HL-60 (cell line): ENCODE measurements at regions not wholly inside any gene's neighbourhood (a gene's known extent, or its start where the extent isn't known, plus 50 kb on each side); places are given as distances from the start of the nearest gene placed in this dataset.

Experiments
- DNase-seq, 2 experiments: peaks; one replicate each; pipeline ENCODE4 v3.0.0-alpha.2; 2010 to 2020; ENCODE audit warnings: low read depth in 1 of 2, low spot score in 1 of 2
- H3K27ac ChIP-seq: fragments of 250-450 bp; sonication (Bioruptor Pico); replicated peaks from 2 replicates; pipeline ENCODE4 v1.5.1; 2020; ENCODE audit warnings: mild to moderate bottlenecking, moderate library complexity
- H3K27me3 ChIP-seq: fragments of 250-450 bp; sonication (Bioruptor Pico); 2 replicates; pipeline ENCODE4 v1.5.1; 2021; ENCODE audit warnings: mild to moderate bottlenecking, moderate library complexity; ENCODE audit not compliant: insufficient read depth, poor library complexity, severe bottlenecking
- H3K4me3 ChIP-seq: replicated peaks from 2 replicates; pipeline ENCODE4 v1.5.1; 2011; ENCODE audit warnings: mild to moderate bottlenecking, control low read depth, low read length; ENCODE audit not compliant: insufficient read depth
- CTCF ChIP-seq: IDR thresholded peaks from one replicate; pipeline ENCODE4 v1.5.1; 2011; ENCODE audit warnings: low read length, control low read depth, inconsistent platforms; ENCODE audit not compliant: insufficient read depth
- GABPA ChIP-seq: IDR thresholded peaks from 2 replicates; pipeline ENCODE4 v1.6.1; 2012; ENCODE audit warnings: low read depth
- POLR2AphosphoS5 ChIP-seq: IDR thresholded peaks from 2 replicates; pipeline ENCODE4 v1.6.1; 2012; ENCODE audit warnings: low read depth
- REST ChIP-seq: IDR thresholded peaks from 2 replicates; pipeline ENCODE4 v1.6.1; 2012; ENCODE audit warnings: low read depth; ENCODE audit not compliant: insufficient replicate concordance
- SPI1 ChIP-seq: IDR thresholded peaks from 2 replicates; pipeline ENCODE4 v1.6.1; 2012; ENCODE audit warnings: low read depth, mild to moderate bottlenecking, borderline replicate concordance

- Histone ChIP-seq H3K27ac (peak overlapping the region; percentile 52), H3K27me3 (no peaks in the 10 kb centered on the region), H3K4me3 (no peak overlapping the region)
- no peak for TF ChIP-seq CTCF
- no peak for TF ChIP-seq REST
- peak in 1 of 2 experiments; percentile 64 for DNase-seq
These were observed 143.2 kb downstream of the KIT start for GRCh38 chr4:54800831-54801530.

- H3K4me3 ChIP-seq, result no peak overlapping the region
- no peak overlapping the region for H3K27ac ChIP-seq
- no peaks in the 10 kb centered on the region for H3K27me3 ChIP-seq
- no peak for DNase-seq
- no peak for TF ChIP-seq CTCF
- no peak for TF ChIP-seq SPI1
- no peak for TF ChIP-seq REST
- no peak for TF ChIP-seq POLR2AphosphoS5
- no peak for TF ChIP-seq GABPA
These were observed 136.8 kb downstream of the KIT start for GRCh38 chr4:54794579-54794978.

GRCh38 chr4:54793856-54794422 is 136.2 kb downstream of the KIT start:
- DNase-seq, result no peak

More at GRCh38 chr4:54793856-54794422, 136.2 kb downstream of the KIT start:
- Histone ChIP-seq H3K27ac (no peak overlapping the region), H3K4me3 (no peak overlapping the region), H3K27me3 (no peaks in the 10 kb centered on the region)
- no peak for TF ChIP-seq CTCF
- no peak for TF ChIP-seq REST
- TF ChIP-seq POLR2AphosphoS5, result no peak
- no peak for TF ChIP-seq GABPA
- no peak for TF ChIP-seq SPI1
